ENCODE measurements at regions not wholly inside any gene's neighbourhood (a gene's known extent, or its start where the extent isn't known, plus 50 kb on each side); places are given as distances from the start of the nearest gene placed in this dataset.

DNA sequence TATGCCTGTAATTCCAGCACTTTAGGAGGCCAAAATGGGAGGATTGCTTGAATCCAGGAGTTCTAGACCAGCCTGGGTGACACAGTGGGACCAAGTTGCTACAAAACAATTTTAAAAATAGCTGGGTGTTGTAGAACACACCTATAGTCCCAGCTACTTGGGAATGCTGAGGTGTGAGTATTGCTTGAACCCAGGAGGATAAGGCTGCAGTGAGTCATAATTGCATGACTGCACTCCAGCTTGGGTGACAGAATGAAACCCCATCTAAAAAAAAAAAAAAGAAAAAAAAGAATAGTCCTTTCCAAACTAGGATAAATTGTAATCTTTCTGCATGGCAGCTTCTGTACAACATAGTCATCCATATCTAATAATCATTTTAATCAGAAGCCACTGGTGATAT is 270.1 kb upstream of the INTU start (continued):
- TF ChIP-seq ZBED1 (IDR thresholded peaks at IDR 0.05; ENCODE audit: borderline replicate concordance) (no peak), MXI1 (IDR thresholded peaks at IDR 0.05; ENCODE audit: low read depth, low read length) (no peak), RAD21 (IDR thresholded peaks at IDR 0.05; ENCODE audit: insufficient read depth, low read depth, low read length) (no peak), KAT2A (conservative IDR thresholded peaks at IDR 0.05; ENCODE audit: control insufficient read depth, low read depth, low read length) (no peak), KLF5 (IDR thresholded peaks at IDR 0.05; ENCODE audit: partially characterized antibody) (no peak)
- TF ChIP-seq, protein P1, sequence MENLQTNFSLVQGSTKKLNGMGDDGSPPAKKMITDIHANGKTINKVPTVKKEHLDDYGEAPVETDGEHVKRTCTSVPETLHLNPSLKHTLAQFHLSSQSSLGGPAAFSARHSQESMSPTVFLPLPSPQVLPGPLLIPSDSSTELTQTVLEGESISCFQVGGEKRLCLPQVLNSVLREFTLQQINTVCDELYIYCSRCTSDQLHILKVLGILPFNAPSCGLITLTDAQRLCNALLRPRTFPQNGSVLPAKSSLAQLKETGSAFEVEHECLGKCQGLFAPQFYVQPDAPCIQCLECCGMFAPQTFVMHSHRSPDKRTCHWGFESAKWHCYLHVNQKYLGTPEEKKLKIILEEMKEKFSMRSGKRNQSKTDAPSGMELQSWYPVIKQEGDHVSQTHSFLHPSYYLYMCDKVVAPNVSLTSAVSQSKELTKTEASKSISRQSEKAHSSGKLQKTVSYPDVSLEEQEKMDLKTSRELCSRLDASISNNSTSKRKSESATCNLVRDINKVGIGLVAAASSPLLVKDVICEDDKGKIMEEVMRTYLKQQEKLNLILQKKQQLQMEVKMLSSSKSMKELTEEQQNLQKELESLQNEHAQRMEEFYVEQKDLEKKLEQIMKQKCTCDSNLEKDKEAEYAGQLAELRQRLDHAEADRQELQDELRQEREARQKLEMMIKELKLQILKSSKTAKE (IDR thresholded peaks at IDR 0.05; ENCODE audit: low read depth, poor library complexity, severe bottlenecking): no peak

DNA sequence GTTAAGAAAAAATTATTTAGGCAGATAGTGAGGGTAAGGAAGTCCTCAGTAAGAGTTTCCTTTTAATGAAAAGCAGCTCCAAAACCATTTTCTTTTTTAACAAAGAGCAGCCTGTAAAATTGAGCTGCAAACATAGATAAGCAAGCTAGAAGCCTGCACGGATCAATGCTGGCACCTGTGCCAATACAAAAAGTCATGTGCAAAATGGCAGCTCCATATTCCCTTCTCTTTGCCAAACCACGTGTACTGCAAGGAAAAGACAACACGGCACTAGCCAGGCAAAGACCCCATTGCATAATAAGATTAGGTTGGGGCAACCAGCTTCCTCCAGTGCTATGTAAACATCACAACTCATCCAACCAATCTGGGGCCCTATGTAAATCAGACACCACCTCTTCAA is 268.4 kb upstream of the INTU start:
- Histone ChIP-seq H3K9me3 (replicated peaks; ENCODE audit: control insufficient read depth, insufficient read depth, low read length) (no peaks in the 10 kb centered on the region), H3K79me2 (ENCODE audit: control insufficient read depth, insufficient read depth, low read length) (no peaks in the 10 kb centered on the region), H3K4me2 (ENCODE audit: control insufficient read depth, insufficient read depth) (no peak overlapping the region), H3K4me1 (ENCODE audit: control insufficient read depth, insufficient read depth, low read length) (no peaks in the 10 kb centered on the region), H3K27me3 (replicated peaks in 1 of 2; ENCODE audit: control insufficient read depth in 2 of 2, insufficient read depth in 2 of 2, low read length in 1 of 2) (no peaks in the 10 kb centered on the region), H3K36me3 (ENCODE audit: control insufficient read depth in 2 of 2, insufficient read depth in 2 of 2, low read length in 1 of 2) (no peaks in the 10 kb centered on the region), H4K20me1 (ENCODE audit: control insufficient read depth, insufficient read depth) (no peaks in the 10 kb centered on the region), H3K9ac (ENCODE audit: control insufficient read depth, insufficient read depth, low read length) (no peak overlapping the region), H2AFZ (ENCODE audit: control insufficient read depth, low read depth, low read length) (no peak overlapping the region), H3K27ac (ENCODE audit: control insufficient read depth, insufficient read depth) (no peak overlapping the region), H3K4me3 (no peak overlapping the region)
- in situ Hi-C loops (cut with MboI): no loop called here
- WGBS (ENCODE audit: insufficient coverage, insufficient replicate concordance, low lambda C conversion rate, missing lambda C conversion rate): 11% methylated on average over 3 of the region's 3 CpGs
- CTCF ChIA-PET: no interaction called here
- FAIRE-seq: no peak
- POLR2A ChIA-PET: no interaction called here
- RAD21 ChIA-PET (ENCODE audit: unreplicated experiment): no interaction called here
- no TSS peak for BruUV-seq (replicated peaks)
- intact Hi-C loops (cut with micrococcal nuclease; ENCODE audit: unreplicated experiment): no loop called here
- TF ChIP-seq CHD4 (IDR thresholded peaks at IDR 0.05) (no peak), ZZZ3 (IDR thresholded peaks at IDR 0.05; ENCODE audit: control insufficient read depth, insufficient read length, low read depth) (no peak)
- no peak for DNase-seq (ENCODE audit: low read depth, low spot score)
- no peak for ATAC-seq
- SMC1A ChIA-PET (ENCODE audit: uncharacterized antibody, unreplicated experiment): no interaction called here
